Muscle of leg (tissue), 3 donors: ENCODE measurements at regions not wholly inside any gene's neighbourhood (a gene's known extent, or its start where the extent isn't known, plus 50 kb on each side); places are given as distances from the start of the nearest gene placed in this dataset.
A peak's percentile ranks its signal among the peaks of the same experiment; 100 is the strongest.

Source experiments
- DNase-seq: peaks from one replicate; pipeline ENCODE4 v3.0.0; 2013
- H3K27ac ChIP-seq: one replicate; pipeline ENCODE4 v1.5.1; 2013; ENCODE audit warnings: mild to moderate bottlenecking, low read length, control low read depth
- H3K27me3 ChIP-seq: one replicate; pipeline ENCODE4 v1.6.1; 2013; ENCODE audit warnings: low read length; ENCODE audit not compliant: control insufficient read depth, insufficient read depth
- H3K36me3 ChIP-seq: one replicate; pipeline ENCODE4 v1.6.1; 2013; ENCODE audit warnings: low read length; ENCODE audit not compliant: control insufficient read depth, insufficient read depth
- H3K4me1 ChIP-seq: one replicate; pipeline ENCODE4 v1.6.1; 2013; ENCODE audit warnings: low read length; ENCODE audit not compliant: control insufficient read depth, insufficient read depth
- H3K4me3 ChIP-seq: one replicate; pipeline ENCODE4 v1.5.1; 2013; ENCODE audit warnings: low read length, control low read depth
- H3K9me3 ChIP-seq: replicated peaks from 2 replicates; pipeline ENCODE4 v1.6.1; 2013; ENCODE audit warnings: low read depth, low read length; ENCODE audit not compliant: control insufficient read depth
- WGBS: methylation state at CpG from one replicate; pipeline ENCODE4 v1.1.5; 2013; ENCODE audit warnings: missing lambda C conversion rate; ENCODE audit not compliant: insufficient coverage; 5-methylcytosine and 5-hydroxymethylcytosine counted together

DNA sequence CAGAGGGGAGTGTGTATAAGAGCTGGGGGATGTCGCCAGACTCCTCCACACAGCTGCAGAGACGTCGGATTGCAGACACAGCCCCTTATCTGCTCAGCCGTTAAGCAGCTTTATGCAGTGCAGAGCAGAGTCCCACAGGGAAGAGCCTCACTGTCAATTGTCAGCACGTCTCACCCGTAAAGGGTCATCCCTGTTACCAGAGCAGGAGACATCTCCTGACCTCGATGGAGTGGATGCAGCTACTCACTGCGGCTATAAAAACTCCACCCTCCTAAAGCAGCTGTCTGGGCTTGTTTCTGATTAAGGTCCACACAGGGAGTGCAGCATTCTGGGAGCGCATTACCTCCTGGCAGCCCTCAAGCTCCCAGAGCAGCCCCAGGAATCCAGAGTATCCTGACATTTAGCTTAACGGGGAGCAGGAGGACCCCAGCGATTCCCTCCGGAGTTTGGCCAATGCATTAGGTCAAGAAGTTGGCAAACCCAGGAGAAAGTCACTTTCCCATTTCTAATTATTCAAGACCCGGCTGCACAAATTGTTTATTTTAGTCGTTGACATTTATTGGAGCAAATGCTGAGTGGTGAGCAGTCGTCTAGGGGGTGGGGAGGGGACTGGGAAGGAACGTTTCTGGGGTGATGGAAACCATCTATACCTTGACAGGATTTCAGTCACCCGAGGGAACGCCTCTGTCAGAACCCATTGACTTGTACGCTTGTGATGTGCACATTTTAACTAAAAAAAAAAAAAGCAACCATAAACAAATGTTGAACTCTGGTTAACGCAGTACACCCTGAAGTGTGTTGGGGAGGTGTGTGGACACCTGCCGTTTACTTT is 100.0 kb upstream of the ZNF469 start:
- Histone ChIP-seq H3K4me1 (peaks cover 33% of the 10 kb centered on the region), H3K36me3 (no peaks in the 10 kb centered on the region), H3K27ac (peak overlapping the region; percentile 6), H3K4me3 (no peak overlapping the region), H3K9me3 (peaks cover 37% of the 10 kb centered on the region), H3K27me3 (no peaks in the 10 kb centered on the region)
- 39% methylated on average over 14 of the region's 21 CpGs for WGBS
- peak; percentile 89 for DNase-seq

DNA sequence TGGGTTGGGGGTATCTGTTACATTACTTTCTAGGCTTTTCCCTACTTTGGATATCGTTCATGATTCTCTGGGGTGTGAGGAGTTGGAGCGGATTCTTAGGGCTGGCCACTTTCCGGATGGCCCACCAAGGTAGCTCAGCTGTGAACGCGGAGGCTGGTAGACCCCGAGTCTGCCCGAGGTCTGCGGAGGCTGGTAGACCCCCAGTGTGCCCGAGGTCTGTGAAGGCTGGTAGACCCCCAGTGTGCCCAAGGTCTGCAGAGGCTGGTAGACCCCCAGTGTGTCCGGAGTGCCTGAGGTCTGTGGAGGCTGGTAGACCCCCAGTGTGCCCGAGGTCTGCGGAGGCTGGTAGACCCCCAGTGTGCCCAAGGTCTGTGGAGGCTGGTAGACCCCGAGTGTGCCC is 99.2 kb upstream of the ZNF469 start:
- no peak for DNase-seq
- Histone ChIP-seq H3K9me3 (peaks cover 36% of the 10 kb centered on the region), H3K4me3 (no peak overlapping the region), H3K27me3 (no peaks in the 10 kb centered on the region), H3K36me3 (no peaks in the 10 kb centered on the region), H3K4me1 (peaks cover 33% of the 10 kb centered on the region), H3K27ac (no peak overlapping the region)
- WGBS: 88% methylated on average over 13 of the region's 13 CpGs

DNA sequence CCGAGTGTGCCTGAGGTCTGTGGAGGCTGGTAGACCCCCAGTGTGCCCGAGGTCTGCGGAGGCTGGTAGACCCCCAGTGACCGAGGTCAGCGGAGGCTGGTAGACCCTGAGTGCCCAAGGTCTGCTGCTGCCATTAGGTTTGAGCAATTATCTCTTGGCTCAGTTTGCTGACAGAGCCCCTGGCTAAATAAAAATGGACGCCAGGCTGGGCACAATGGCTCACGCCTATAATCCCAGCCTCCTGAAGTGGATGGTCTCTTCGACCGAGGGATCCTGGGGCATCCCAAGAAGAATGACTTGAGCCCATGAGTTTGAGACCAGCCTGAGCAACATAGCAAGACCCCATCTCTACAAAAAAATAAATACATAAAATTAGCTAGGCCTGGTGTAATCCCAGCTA is 98.7 kb upstream of the ZNF469 start:
- DNase-seq: no peak
- Histone ChIP-seq H3K4me3 (no peak overlapping the region), H3K27ac (no peak overlapping the region), H3K4me1 (peaks cover 33% of the 10 kb centered on the region), H3K27me3 (no peaks in the 10 kb centered on the region), H3K9me3 (peaks cover 32% of the 10 kb centered on the region), H3K36me3 (no peaks in the 10 kb centered on the region)
- 85% methylated on average over 6 of the region's 9 CpGs for WGBS

DNA sequence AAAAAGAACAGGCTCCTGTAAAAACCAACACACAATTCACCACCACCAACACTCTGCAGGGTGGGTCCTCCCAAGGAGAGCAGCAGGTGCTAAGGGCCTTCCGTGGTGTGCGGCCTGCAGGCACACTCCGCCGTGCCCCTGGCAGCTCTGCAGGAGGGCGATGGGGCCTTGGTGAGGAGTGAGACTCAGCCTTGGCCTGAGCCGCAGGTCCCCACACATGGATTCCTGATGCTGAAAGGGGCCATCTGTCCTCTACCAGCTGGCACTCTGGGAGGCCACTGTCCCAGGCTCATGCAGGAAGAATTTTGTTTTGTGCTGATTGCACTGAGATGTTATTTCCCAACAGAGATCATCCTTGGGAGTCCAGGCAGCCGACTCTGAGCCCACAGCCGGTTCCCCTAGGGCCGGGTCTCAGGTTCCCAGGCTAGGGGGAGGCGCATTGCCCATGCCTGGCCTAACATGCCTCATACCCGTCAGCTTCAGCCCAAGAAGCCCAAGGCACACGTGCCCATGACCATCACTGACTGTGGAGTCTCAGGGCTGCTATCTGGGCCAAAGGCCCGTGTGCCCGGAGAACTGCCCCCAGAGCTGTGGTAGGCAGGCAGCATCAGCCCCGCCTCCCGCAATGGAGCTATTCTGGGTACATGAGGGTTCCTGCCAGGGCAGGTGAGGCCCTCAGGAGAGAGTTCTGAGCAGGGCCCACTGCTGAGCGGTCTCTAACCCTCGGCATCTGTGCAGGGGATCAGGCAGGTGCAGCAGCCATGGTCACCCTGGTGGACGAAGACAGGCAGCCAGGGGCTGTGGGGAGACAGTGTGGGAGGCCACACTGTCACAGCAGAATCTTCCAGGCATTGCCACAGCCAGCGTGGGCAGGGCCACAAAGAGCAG is 97.9 kb upstream of the ZNF469 start:
- Histone ChIP-seq H3K27me3 (no peaks in the 10 kb centered on the region), H3K4me1 (peaks cover 34% of the 10 kb centered on the region), H3K36me3 (no peaks in the 10 kb centered on the region), H3K4me3 (no peak overlapping the region), H3K9me3 (peaks cover 26% of the 10 kb centered on the region), H3K27ac (peak overlapping the region; percentile 74)
- WGBS: 89% methylated on average over 16 of the region's 20 CpGs
- peak; percentile 57 for DNase-seq

DNA sequence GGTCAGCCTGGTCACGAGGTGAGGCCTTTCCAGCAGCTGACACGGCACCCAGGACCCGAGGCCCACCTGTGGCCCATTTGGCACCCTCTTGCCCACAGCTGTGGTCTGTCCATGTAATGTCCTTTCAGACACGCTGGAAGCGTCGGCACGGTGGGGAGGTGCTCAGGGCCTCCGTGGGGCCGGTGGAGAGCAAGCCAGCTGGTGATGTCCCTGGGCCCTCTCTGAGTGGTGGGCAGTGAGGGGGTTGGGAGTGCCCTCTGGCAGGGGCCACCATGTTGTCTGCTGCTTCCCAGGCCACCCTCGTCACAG is 97.3 kb upstream of the ZNF469 start:
- Histone ChIP-seq H3K9me3 (peaks cover 20% of the 10 kb centered on the region), H3K4me3 (no peak overlapping the region), H3K27ac (peak overlapping the region; percentile 74), H3K27me3 (no peaks in the 10 kb centered on the region), H3K36me3 (no peaks in the 10 kb centered on the region), H3K4me1 (peaks cover 36% of the 10 kb centered on the region)
- WGBS: 70% methylated on average over 9 of the region's 10 CpGs
- DNase-seq: no peak

DNA sequence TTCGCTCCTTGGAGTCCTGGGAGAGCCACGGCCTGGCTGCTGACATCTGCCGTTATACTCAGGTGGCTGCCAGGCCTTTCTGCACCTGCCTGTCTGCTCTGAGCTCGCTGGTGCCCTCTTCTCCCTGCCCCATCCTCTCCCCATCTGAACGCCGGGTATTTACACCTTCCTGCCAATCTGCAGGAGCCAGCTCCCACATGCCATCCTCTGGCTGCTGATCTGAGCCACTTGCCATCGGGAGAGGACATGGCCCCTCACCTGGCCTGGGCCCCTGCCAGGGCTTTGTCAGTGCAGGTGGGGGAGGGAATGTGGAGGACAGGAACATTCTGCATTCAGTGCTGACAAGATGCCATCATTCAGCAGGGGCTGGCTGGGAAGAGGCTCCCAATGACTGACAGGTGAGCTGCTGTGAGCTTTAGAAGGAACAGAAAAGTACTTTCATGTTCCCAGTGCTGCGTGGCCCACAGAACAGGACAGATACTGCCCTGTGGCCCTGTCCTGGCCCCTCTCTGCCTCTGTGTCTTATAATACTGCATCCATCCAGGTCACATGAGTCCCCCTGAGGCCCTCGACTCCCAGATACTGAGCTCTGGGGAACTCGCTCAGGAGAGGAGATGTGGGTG is 96.3 kb upstream of the ZNF469 start:
- peaks cover 8% of the 10 kb centered on the region for H3K27me3 ChIP-seq
- 88% methylated on average over 4 of the region's 10 CpGs for WGBS

DNA sequence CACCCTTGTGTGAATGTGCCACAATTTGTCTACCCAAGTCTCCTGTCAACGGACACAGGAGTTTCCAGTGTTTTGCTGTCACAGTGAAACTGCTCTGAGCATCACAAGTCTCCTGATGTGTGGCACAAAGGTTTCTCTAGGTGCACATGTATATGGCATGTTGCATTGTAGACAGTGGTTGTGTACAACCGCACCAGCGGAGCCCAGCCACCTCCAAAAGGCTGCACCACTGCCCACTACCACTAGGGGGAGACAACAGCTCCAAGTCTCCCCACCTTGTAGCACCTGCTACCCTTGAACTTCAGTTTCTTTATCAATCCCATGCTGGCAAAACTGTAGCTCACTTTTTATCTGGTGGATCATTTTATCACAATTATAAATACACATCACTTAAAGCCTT is 95.5 kb upstream of the ZNF469 start:
- no peak for DNase-seq
- Histone ChIP-seq H3K9me3 (peaks cover 20% of the 10 kb centered on the region), H3K36me3 (no peaks in the 10 kb centered on the region), H3K27me3 (peaks cover 8% of the 10 kb centered on the region), H3K4me3 (no peak overlapping the region), H3K4me1 (peaks cover 33% of the 10 kb centered on the region), H3K27ac (no peak overlapping the region)
- no CpG with 5 or more reads among the region's 3 CpGs for WGBS

More for the DNA sequence above, 96.3 kb upstream of the ZNF469 start:
- H3K9me3 ChIP-seq: peaks cover 20% of the 10 kb centered on the region
- no peak overlapping the region for H3K27ac ChIP-seq
- DNase-seq: no peak
- H3K4me3 ChIP-seq: no peak overlapping the region
- H3K36me3 ChIP-seq: no peaks in the 10 kb centered on the region
- peaks cover 36% of the 10 kb centered on the region for H3K4me1 ChIP-seq

DNA sequence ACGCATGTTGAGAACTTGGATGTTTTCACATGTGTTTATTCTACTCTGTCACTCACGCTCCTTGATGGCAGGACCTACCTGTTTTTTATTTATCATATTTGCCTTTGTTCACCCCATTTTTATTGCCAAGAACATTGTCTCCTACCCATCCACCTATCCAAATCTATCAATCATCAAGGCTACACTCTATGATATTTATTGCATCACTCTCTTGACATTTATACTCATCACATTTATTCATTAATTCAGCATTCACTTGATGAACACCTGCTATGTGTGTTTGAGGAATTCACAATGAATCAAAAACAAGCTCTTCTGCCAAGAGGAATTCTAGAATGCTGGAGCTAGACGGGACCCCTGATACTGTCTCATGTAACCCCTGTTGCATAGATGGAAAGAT is 94.5 kb upstream of the ZNF469 start:
- peaks cover 20% of the 10 kb centered on the region for H3K9me3 ChIP-seq
- H3K27me3 ChIP-seq: peaks cover 8% of the 10 kb centered on the region
- whole genome bisulfite sequencing: 100% methylated on average over 1 of the region's 3 CpGs
- no peaks in the 10 kb centered on the region for H3K36me3 ChIP-seq
- DNase-seq: no peak
- H3K4me1 ChIP-seq: peaks cover 22% of the 10 kb centered on the region
- no peak overlapping the region for H3K4me3 ChIP-seq
- no peak overlapping the region for H3K27ac ChIP-seq

DNA sequence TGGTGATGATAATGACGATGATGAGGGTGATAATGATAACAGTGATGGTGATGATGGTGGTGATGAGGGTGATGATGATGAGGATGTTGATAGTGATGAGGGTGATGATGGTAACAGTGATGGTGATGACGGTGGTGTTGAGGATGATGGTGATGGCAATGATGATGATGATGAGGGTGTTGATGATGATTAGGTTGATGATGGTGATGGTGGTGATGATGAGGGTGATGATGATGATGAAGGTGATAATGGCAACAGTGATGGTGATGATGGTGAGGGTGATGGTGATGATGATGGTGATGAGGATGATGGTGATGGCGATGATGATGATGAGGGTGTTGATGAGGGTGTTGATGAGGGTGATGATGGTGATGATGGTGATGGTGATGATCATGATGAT is 93.8 kb upstream of the ZNF469 start:
- 89% methylated on average over 3 of the region's 3 CpGs for WGBS
- Histone ChIP-seq H3K27ac (no peak overlapping the region), H3K4me1 (peaks cover 21% of the 10 kb centered on the region), H3K9me3 (peaks cover 15% of the 10 kb centered on the region), H3K27me3 (peaks cover 8% of the 10 kb centered on the region), H3K4me3 (no peak overlapping the region), H3K36me3 (no peaks in the 10 kb centered on the region)
- no peak for DNase-seq

DNA sequence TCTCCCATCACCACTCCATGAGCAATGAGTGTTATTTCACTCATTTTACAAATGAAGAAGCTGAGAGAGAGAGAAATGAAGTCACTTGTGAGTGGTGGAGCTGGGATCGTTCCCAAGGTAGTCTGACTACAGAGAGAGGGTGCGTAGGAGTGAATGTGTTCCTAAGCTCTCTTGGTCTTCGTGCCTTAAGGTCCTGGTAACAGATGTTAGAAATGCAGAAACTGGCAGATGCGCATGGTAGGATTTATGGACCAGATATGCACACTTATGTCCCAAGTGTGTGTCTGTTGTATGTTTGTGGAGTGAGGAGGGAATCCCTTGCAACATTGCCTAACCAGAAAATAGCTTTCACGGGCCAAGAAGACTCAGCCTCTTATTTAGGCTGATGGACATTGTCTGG is 93.2 kb upstream of the ZNF469 start:
- no peak for DNase-seq
- H3K27ac ChIP-seq: no peak overlapping the region
- peaks cover 18% of the 10 kb centered on the region for H3K4me1 ChIP-seq
- peaks cover 8% of the 10 kb centered on the region for H3K27me3 ChIP-seq
- no peaks in the 10 kb centered on the region for H3K36me3 ChIP-seq
- 86% methylated on average over 2 of the region's 5 CpGs for WGBS
- no peak overlapping the region for H3K4me3 ChIP-seq
- H3K9me3 ChIP-seq: peaks cover 12% of the 10 kb centered on the region
